CD4-positive, alpha-beta T cell (primary cell): ENCODE measurements at regions not wholly inside any gene's neighbourhood (a gene's known extent, or its start where the extent isn't known, plus 50 kb on each side); places are given as distances from the start of the nearest gene placed in this dataset.

ENCODE experiments used
- ATAC-seq: fragments of 200-7000 bp; cut with Tn5 transposase; one replicate; pipeline ENCODE4 v1.10.0; 2022; ENCODE audit warnings: mild to moderate bottlenecking; ENCODE audit not compliant: poor library complexity
- CTCF ChIA-PET: fragments of 350-600 bp; sonication (Branson Sonifier 250); formaldehyde crosslinking; loops from one replicate; lab custom pipeline; 2021; ENCODE audit warnings: antibody characterized with exemption, inconsistent platforms; lab: Charles Lee
- POLR2A ChIA-PET: fragments of 350-600 bp; sonication (Branson Sonifier 250); formaldehyde crosslinking; loops from one replicate; lab custom pipeline; 2021; ENCODE audit warnings: antibody characterized with exemption, inconsistent platforms; lab: Charles Lee
- DNase-seq, 14 experiments: peaks; one replicate each; pipeline ENCODE4 v3.0.0-alpha.2; 2013 to 2020; ENCODE audit warnings: mixed read lengths in 2 of 14
- H3K27ac ChIP-seq, 2 donors: one replicate each; pipeline versions ENCODE4 v1.5.1 to v1.7.0; 2013; ENCODE audit warnings: low read length in 2 of 2, low read depth in 1 of 2, mild to moderate bottlenecking in 1 of 2
- H3K27me3 ChIP-seq, 2 experiments: 1 replicate in 1 of 2; 2 replicates in 1 of 2; pipeline versions ENCODE4 v1.6.1 to v1.7.0; 2013; ENCODE audit warnings: low read length in 2 of 2, control low read depth in 1 of 2, mild to moderate bottlenecking in 1 of 2, moderate library complexity in 1 of 2; ENCODE audit not compliant: insufficient read depth in 2 of 2, control insufficient read depth in 1 of 2
- H3K36me3 ChIP-seq: one replicate; pipeline ENCODE4 v1.6.1; 2013; ENCODE audit warnings: low read length, control low read depth; ENCODE audit not compliant: insufficient read depth
- H3K4me1 ChIP-seq: one replicate; pipeline ENCODE4 v1.6.1; 2013; ENCODE audit warnings: low read length, control low read depth; ENCODE audit not compliant: insufficient read depth
- H3K4me3 ChIP-seq: one replicate; pipeline ENCODE4 v1.5.1; 2013; ENCODE audit warnings: mild to moderate bottlenecking, low read length, moderate library complexity
- H3K9me3 ChIP-seq, 2 experiments: 1 replicate in 1 of 2; 2 replicates in 1 of 2; pipeline versions ENCODE4 v1.6.1 to v1.7.0; 2013; ENCODE audit warnings: low read length in 2 of 2, mild to moderate bottlenecking in 2 of 2, control low read depth in 1 of 2, moderate library complexity in 1 of 2; ENCODE audit not compliant: control insufficient read depth in 1 of 2, insufficient read depth in 1 of 2
- H3K27ac Mint-ChIP-seq: one replicate; pipeline ENCODE4 v1.8.0; 2020; ENCODE audit warnings: mixed read lengths
- H3K27me3 Mint-ChIP-seq: one replicate; pipeline ENCODE4 v1.8.0; 2021; ENCODE audit warnings: mixed read lengths
- H3K36me3 Mint-ChIP-seq: one replicate; pipeline ENCODE4 v1.8.0; 2021; ENCODE audit warnings: low read depth, mixed read lengths
- H3K4me1 Mint-ChIP-seq: one replicate; pipeline ENCODE4 v1.8.0; 2021; ENCODE audit warnings: low read depth, mixed read lengths
- H3K4me3 Mint-ChIP-seq: one replicate; pipeline ENCODE4 v1.8.0; 2020; ENCODE audit warnings: mild to moderate bottlenecking, mixed read lengths
- H3K9me3 Mint-ChIP-seq: one replicate; pipeline ENCODE4 v1.8.0; 2020; ENCODE audit warnings: mixed read lengths
- CTCF ChIP-seq: fragments of 200-600 bp; IDR thresholded peaks from one replicate; pipeline ENCODE4 v1.8.0; 2022; ENCODE audit warnings: antibody characterized with exemption, mild to moderate bottlenecking
- intact Hi-C, 2 experiments: fragments of 100-400 bp; cut with DNase I in 1 of 2; cut with micrococcal nuclease in 1 of 2; formaldehyde crosslinking; loops; one replicate each; pipeline versions ENCODE4 v1.15.1 to v1.9.0; 2023 to 2025; cut with DNase I, micrococcal nuclease

DNA sequence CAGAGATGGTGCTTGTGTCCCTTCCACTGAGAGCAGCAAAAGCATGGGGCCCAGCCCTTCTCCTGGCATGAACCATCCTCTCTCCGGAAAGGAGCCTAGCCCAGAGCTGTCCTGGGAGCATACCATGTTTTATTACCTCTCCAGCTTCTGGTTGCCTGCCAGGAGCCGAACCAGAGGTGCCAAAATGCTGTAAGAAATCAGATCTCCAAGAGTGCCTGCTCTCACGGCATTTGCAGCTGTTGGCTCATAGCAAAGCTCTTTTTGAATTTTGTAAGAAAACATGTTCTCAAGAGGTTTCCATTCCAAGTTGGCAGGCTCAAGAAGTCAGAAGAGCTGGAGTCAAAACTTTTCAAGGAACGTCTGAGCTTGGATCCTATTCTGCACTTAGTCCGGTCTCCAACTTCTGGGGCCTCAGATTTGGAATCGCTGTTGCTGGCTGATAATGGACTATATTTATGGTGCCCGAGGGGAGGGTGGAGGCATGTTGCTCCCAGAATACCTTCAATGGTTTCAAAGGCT lies 211.7 kb upstream of the MKI67 start:
- no peak for ATAC-seq
- H3K27me3 ChIP-seq = peaks cover 0 to 4% of the 10 kb centered on the region in 2 experiments
- no peaks in the 10 kb centered on the region for H3K9me3 ChIP-seq
- no peak for DNase-seq
- Mint-ChIP-seq H3K9me3 (no peaks in the 10 kb centered on the region), H3K4me3 (no peak overlapping the region), H3K4me1 (no peaks in the 10 kb centered on the region), H3K27ac (no peak overlapping the region), H3K27me3 (peaks cover 27% of the 10 kb centered on the region), H3K36me3 (no peaks in the 10 kb centered on the region)
- no peak for TF ChIP-seq CTCF
- no peaks in the 10 kb centered on the region for H3K4me1 ChIP-seq
- POLR2A ChIA-PET = no interaction called here
- H3K36me3 ChIP-seq = no peaks in the 10 kb centered on the region
- intact Hi-C loops = no loop called here
- CTCF ChIA-PET = no interaction called here
- no peak overlapping the region for H3K4me3 ChIP-seq
- no peak overlapping the region for H3K27ac ChIP-seq

DNA sequence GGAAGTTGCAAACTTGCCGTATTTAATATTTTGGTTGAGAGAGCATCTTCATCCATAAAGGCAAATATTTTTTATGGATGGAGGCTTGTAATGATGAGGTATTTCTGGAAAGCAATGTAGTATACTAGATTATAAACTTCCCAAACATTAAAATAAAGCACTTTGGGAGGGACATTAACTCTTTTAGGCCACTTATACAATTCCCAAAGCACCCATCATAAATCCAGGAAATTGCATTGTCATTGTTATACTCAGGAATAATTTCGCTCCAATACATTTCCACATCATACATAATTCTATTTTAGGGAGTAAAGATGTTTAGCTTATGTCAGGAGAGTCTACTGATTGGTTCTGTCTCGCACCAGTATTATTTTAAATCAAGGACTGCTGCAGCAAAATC lies 212.7 kb upstream of the MKI67 start:
- Mint-ChIP-seq H3K4me3 (no peak overlapping the region), H3K36me3 (no peaks in the 10 kb centered on the region), H3K27me3 (peaks cover 31% of the 10 kb centered on the region), H3K27ac (no peak overlapping the region), H3K9me3 (no peaks in the 10 kb centered on the region), H3K4me1 (no peaks in the 10 kb centered on the region)
- Histone ChIP-seq H3K27ac (no peak overlapping the region), H3K4me1 (no peaks in the 10 kb centered on the region), H3K9me3 (no peaks in the 10 kb centered on the region), H3K36me3 (no peaks in the 10 kb centered on the region), H3K4me3 (no peak overlapping the region), H3K27me3 (peaks cover 0 to 4% of the 10 kb centered on the region in 2 experiments)
- ATAC-seq = no peak
- TF ChIP-seq CTCF = no peak
- intact Hi-C loops = no loop called here
- DNase-seq = no peak
- POLR2A ChIA-PET = no interaction called here
- CTCF ChIA-PET = no interaction called here

DNA sequence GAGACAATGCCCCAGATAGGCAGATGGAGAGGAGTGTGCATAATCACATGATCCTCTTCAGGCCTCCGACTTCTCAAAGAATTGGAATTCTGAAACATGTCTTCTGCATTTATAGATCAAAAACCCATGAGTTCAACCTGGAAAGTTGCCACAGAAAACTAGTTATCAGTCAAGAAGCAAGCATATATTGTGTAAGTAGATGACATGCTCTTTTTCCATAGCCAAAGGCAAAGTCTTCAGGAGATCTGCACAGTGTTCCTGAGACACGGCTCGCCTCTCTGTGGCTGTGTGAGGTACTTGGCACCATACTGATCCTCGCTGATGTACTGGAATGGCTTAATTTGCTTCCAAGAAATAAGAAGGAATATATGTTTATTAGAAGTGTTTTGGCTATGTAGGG lies 213.5 kb upstream of the MKI67 start:
- H3K4me3 ChIP-seq = no peak overlapping the region
- H3K36me3 ChIP-seq = no peaks in the 10 kb centered on the region
- DNase-seq = no peak
- no peak for TF ChIP-seq CTCF
- H3K9me3 ChIP-seq = no peaks in the 10 kb centered on the region
- Mint-ChIP-seq H3K9me3 (no peaks in the 10 kb centered on the region), H3K4me3 (no peak overlapping the region), H3K36me3 (no peaks in the 10 kb centered on the region), H3K27me3 (peaks cover 31% of the 10 kb centered on the region), H3K27ac (no peak overlapping the region), H3K4me1 (no peaks in the 10 kb centered on the region)
- intact Hi-C loops = no loop called here
- CTCF ChIA-PET = no interaction called here
- H3K4me1 ChIP-seq = no peaks in the 10 kb centered on the region
- peaks cover 0 to 4% of the 10 kb centered on the region in 2 experiments for H3K27me3 ChIP-seq
- POLR2A ChIA-PET = no interaction called here
- ATAC-seq = no peak
- no peak overlapping the region for H3K27ac ChIP-seq
